ENCODE measurements at regions not wholly inside any gene's neighbourhood (a gene's known extent, or its start where the extent isn't known, plus 50 kb on each side); places are given as distances from the start of the nearest gene placed in this dataset.
"Not testable (repeated sequence)": the region's sequence is repeated elsewhere in the genome, so short reads cannot be mapped to it uniquely, and the experiment has no call there.

- no peak for DNase-seq (ENCODE audit: insufficient read length, low spot score)
- no peak for TF ChIP-seq POLR2A (IDR thresholded peaks at IDR 0.05; ENCODE audit: low read depth, low read length)
- TF ChIP-seq SPI1 (IDR thresholded peaks at IDR 0.05; ENCODE audit: low read depth, low read length) = no peak
- TF ChIP-seq TAF1 (IDR thresholded peaks at IDR 0.05; ENCODE audit: low read depth, low read length) = no peak
- TF ChIP-seq PAX5 (IDR thresholded peaks at IDR 0.05; ENCODE audit: insufficient read depth, low read length, severe bottlenecking) = no peak
- TF ChIP-seq POLR2AphosphoS5 (IDR thresholded peaks at IDR 0.05; ENCODE audit: low read depth, low read length) = no peak
- no peak for FAIRE-seq
Observed at GRCh38 chr7:83778073-83778443, 129.1 kb upstream of the SEMA3E start.

DNA sequence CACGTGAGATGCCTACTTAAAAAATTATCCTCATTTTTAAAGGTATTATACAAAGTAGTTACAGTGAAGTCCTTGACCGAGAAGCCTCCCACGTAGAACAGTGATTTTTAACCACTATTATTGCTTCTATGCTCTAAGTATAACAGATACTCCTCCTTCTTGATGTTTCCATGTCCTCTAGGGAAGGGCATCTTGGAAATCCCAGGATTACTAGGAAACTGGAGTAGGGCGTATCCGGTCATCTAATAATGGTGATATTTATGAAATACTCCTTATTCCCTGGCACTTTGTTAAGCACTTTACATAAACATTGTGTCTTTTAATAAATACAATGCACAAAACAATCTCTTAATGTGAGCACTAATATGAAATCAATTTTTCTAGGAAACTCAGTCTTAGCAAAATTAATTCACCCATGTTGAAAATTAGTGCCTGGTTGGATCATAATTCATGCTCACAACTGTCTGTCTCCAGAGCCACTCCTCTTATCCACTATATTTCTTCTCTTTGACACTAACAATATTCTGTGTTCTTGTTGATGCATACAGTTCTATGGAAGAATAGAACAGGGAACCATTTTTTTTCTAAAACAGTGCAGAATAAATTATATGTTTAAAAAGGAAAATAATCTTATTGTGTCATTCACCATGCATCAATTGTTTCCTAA lies 128.6 kb upstream of the SEMA3E start:
- no peak for TF ChIP-seq POLR2AphosphoS5 (IDR thresholded peaks at IDR 0.05; ENCODE audit: low read depth, low read length)
- TF ChIP-seq POU2F2 (IDR thresholded peaks at IDR 0.05; ENCODE audit: low read depth, low read length) = no peak
- TF ChIP-seq PAX5 (IDR thresholded peaks at IDR 0.05; ENCODE audit: insufficient read depth, low read length, severe bottlenecking) = no peak
- no peak for TF ChIP-seq POLR2A (IDR thresholded peaks at IDR 0.05; ENCODE audit: low read depth, low read length)
- TF ChIP-seq SPI1 (IDR thresholded peaks at IDR 0.05; ENCODE audit: low read depth, low read length) = no peak
- no peak for TF ChIP-seq TAF1 (IDR thresholded peaks at IDR 0.05; ENCODE audit: low read depth, low read length)
- DNase-seq (ENCODE audit: insufficient read length, low spot score) (no peak), FAIRE-seq (no peak)

- DNase-seq (ENCODE audit: insufficient read length, low spot score) (no peak), FAIRE-seq (no peak)
- TF ChIP-seq POU2F2 (IDR thresholded peaks at IDR 0.05; ENCODE audit: low read depth, low read length) = no peak
- no peak for TF ChIP-seq TAF1 (IDR thresholded peaks at IDR 0.05; ENCODE audit: low read depth, low read length)
- TF ChIP-seq SPI1 (IDR thresholded peaks at IDR 0.05; ENCODE audit: low read depth, low read length) = no peak
- no peak for TF ChIP-seq POLR2A (IDR thresholded peaks at IDR 0.05; ENCODE audit: low read depth, low read length)
- TF ChIP-seq POLR2AphosphoS5 (IDR thresholded peaks at IDR 0.05; ENCODE audit: low read depth, low read length) = no peak
Observed at GRCh38 chr7:83769407-83769806, 120.5 kb upstream of the SEMA3E start.

DNA sequence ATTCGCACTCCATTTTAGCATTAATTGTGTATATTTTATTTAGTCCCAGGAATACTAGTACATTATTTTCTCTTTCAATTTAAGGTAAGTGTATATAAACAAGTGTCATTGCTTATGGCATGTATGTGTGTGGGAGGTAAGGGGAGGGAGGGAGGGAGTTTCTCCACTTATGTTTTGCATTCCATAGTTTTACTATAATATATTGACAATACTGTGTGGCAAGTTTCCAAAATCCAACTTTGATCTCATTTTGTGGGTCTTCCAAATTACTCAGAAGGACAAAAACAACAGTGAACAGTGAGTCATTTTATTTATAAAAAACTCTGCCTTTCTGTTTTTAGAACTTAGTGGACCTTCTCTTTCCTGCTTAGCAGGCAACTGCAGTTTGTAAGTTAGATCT lies 102.3 kb upstream of the SEMA3E start:
- no peak for DNase-seq (ENCODE audit: insufficient read length, low spot score)
- no peak for FAIRE-seq
- no peak for TF ChIP-seq POLR2A (IDR thresholded peaks at IDR 0.05; ENCODE audit: low read depth, low read length)
- no peak for TF ChIP-seq POLR2AphosphoS5 (IDR thresholded peaks at IDR 0.05; ENCODE audit: low read depth, low read length)
- TF ChIP-seq POU2F2 (IDR thresholded peaks at IDR 0.05; ENCODE audit: low read depth, low read length) = no peak
- TF ChIP-seq SPI1 (IDR thresholded peaks at IDR 0.05; ENCODE audit: low read depth, low read length) = no peak
- TF ChIP-seq PAX5 (IDR thresholded peaks at IDR 0.05; ENCODE audit: insufficient read depth, low read length, severe bottlenecking) = no peak
- TF ChIP-seq TAF1 (IDR thresholded peaks at IDR 0.05; ENCODE audit: low read depth, low read length) = no peak

GRCh38 chr7:83749495-83749894 lies 100.6 kb upstream of the SEMA3E start:
- FAIRE-seq (no peak), DNase-seq (ENCODE audit: insufficient read length, low spot score) (no peak)
- TF ChIP-seq POLR2AphosphoS5 (IDR thresholded peaks at IDR 0.05; ENCODE audit: low read depth, low read length) = no peak
- TF ChIP-seq TAF1 (IDR thresholded peaks at IDR 0.05; ENCODE audit: low read depth, low read length) = no peak
- no peak for TF ChIP-seq PAX5 (IDR thresholded peaks at IDR 0.05; ENCODE audit: insufficient read depth, low read length, severe bottlenecking)
- TF ChIP-seq SPI1 (IDR thresholded peaks at IDR 0.05; ENCODE audit: low read depth, low read length) = no peak
- TF ChIP-seq POLR2A (IDR thresholded peaks at IDR 0.05; ENCODE audit: low read depth, low read length) = no peak
- TF ChIP-seq POU2F2 (IDR thresholded peaks at IDR 0.05; ENCODE audit: low read depth, low read length) = no peak

DNA sequence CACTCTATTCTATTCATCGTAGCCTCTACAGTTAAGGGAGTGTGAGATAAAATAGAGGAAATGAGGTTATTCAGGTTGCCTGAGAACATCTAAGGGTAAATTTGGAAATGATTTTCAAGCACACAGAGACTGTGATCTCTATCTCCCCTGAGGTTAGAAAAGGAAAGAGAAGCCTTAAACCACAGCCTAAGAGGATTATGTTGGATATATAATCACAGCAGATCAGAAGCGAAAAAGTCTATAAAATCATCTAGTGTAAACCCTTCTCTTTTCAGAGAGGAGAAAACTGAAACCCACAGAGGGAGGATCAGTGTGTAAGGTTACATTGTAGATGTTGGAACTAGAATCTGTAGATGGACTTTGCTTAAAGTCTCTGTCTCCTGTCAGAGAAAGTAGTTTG lies 90.6 kb upstream of the SEMA3E start:
- FAIRE-seq = no peak
- TF ChIP-seq PAX5 (IDR thresholded peaks at IDR 0.05; ENCODE audit: insufficient read depth, low read length, severe bottlenecking) = no peak
- TF ChIP-seq POLR2A (IDR thresholded peaks at IDR 0.05; ENCODE audit: low read depth, low read length) = no peak
- TF ChIP-seq POU2F2 (IDR thresholded peaks at IDR 0.05; ENCODE audit: low read depth, low read length) = no peak
- no peak for TF ChIP-seq TAF1 (IDR thresholded peaks at IDR 0.05; ENCODE audit: low read depth, low read length)
- TF ChIP-seq POLR2AphosphoS5 (IDR thresholded peaks at IDR 0.05; ENCODE audit: low read depth, low read length) = no peak
- no peak for TF ChIP-seq SPI1 (IDR thresholded peaks at IDR 0.05; ENCODE audit: low read depth, low read length)

DNA sequence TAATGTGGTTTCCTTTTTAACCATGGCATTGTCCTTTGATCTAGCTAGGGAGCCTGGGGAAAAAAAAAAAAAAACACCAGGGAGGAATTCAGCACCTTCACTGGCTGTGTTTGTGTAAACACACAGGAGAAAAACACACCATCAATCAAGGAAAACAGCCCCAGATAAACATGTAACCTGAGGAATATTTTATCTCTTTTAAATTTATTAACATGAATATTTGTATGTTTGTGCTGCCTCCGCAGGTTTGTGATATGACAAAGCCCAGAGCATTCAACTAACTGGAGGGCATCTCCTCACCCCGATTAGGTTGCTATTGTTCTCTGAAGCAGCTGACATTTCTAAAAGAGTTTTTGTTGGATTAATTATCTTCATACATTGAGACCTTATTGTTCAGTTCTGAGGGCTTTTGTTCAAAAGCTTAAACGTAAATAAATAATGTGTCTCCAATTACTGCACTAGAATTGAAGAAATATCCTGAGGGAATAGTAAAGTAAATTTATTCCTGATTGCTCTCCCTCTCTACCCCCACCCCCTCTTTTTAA lies 89.4 kb upstream of the SEMA3E start:
- no peak for DNase-seq (ENCODE audit: insufficient read length, low spot score)
- no peak for TF ChIP-seq POLR2A (IDR thresholded peaks at IDR 0.05; ENCODE audit: low read depth, low read length)
- TF ChIP-seq TAF1 (IDR thresholded peaks at IDR 0.05; ENCODE audit: low read depth, low read length) = no peak
- no peak for TF ChIP-seq POU2F2 (IDR thresholded peaks at IDR 0.05; ENCODE audit: low read depth, low read length)
- no peak for TF ChIP-seq PAX5 (IDR thresholded peaks at IDR 0.05; ENCODE audit: insufficient read depth, low read length, severe bottlenecking)
- TF ChIP-seq POLR2AphosphoS5 (IDR thresholded peaks at IDR 0.05; ENCODE audit: low read depth, low read length) = no peak
- TF ChIP-seq SPI1 (IDR thresholded peaks at IDR 0.05; ENCODE audit: low read depth, low read length) = no peak
- FAIRE-seq = no peak

More for the DNA sequence above, 90.6 kb upstream of the SEMA3E start:
- DNase-seq (ENCODE audit: insufficient read length, low spot score) = no peak

GRCh38 chr7:83732305-83732704 lies 83.4 kb upstream of the SEMA3E start:
- TF ChIP-seq PAX5 (IDR thresholded peaks at IDR 0.05; ENCODE audit: insufficient read depth, low read length, severe bottlenecking) (no peak), TAF1 (IDR thresholded peaks at IDR 0.05; ENCODE audit: low read depth, low read length) (no peak), SPI1 (IDR thresholded peaks at IDR 0.05; ENCODE audit: low read depth, low read length) (no peak), POU2F2 (IDR thresholded peaks at IDR 0.05; ENCODE audit: low read depth, low read length) (no peak), POLR2AphosphoS5 (IDR thresholded peaks at IDR 0.05; ENCODE audit: low read depth, low read length) (no peak), POLR2A (IDR thresholded peaks at IDR 0.05; ENCODE audit: low read depth, low read length) (no peak)
- DNase-seq (ENCODE audit: insufficient read length, low spot score) (no peak), FAIRE-seq (no peak)

- FAIRE-seq (no peak), DNase-seq (ENCODE audit: insufficient read length, low spot score) (no peak)
- no peak for TF ChIP-seq PAX5 (IDR thresholded peaks at IDR 0.05; ENCODE audit: insufficient read depth, low read length, severe bottlenecking)
- TF ChIP-seq POLR2AphosphoS5 (IDR thresholded peaks at IDR 0.05; ENCODE audit: low read depth, low read length) = no peak
- TF ChIP-seq SPI1 (IDR thresholded peaks at IDR 0.05; ENCODE audit: low read depth, low read length) = no peak
Observed at GRCh38 chr7:83731154-83731553, 82.2 kb upstream of the SEMA3E start.

GRCh38 chr7:83716923-83717322 lies 68.0 kb upstream of the SEMA3E start:
- FAIRE-seq; DNase-seq (ENCODE audit: insufficient read length, low spot score): not testable (repeated sequence)

Measured in GM12891 (cell line).